Mucosa of rectum (tissue), 2 donors: ENCODE measurements at regions not wholly inside any gene's neighbourhood (a gene's known extent, or its start where the extent isn't known, plus 50 kb on each side); places are given as distances from the start of the nearest gene placed in this dataset.
"Not testable (repeated sequence)": the region's sequence is repeated elsewhere in the genome, so short reads cannot be mapped to it uniquely, and the experiment has no call there.

ENCODE experiments used
- H3K27ac ChIP-seq, 2 donors: one replicate each; pipeline ENCODE4 v1.7.0; 2013; ENCODE audit warnings: inconsistent platforms in 2 of 2, low read depth in 2 of 2, low read length in 2 of 2
- H3K27me3 ChIP-seq, 2 donors: one replicate each; pipeline ENCODE4 v1.7.0; 2013; ENCODE audit warnings: low read length in 2 of 2; ENCODE audit not compliant: control insufficient read depth in 2 of 2, insufficient read depth in 2 of 2
- H3K36me3 ChIP-seq, 2 donors: one replicate each; pipeline ENCODE4 v1.7.0; 2013; ENCODE audit warnings: low read length in 2 of 2; ENCODE audit not compliant: control insufficient read depth in 2 of 2, insufficient read depth in 2 of 2
- H3K4me1 ChIP-seq, 2 donors: one replicate each; pipeline ENCODE4 v1.7.0; 2013; ENCODE audit warnings: low read length in 2 of 2, mild to moderate bottlenecking in 1 of 2; ENCODE audit not compliant: control insufficient read depth in 2 of 2, insufficient read depth in 2 of 2
- H3K4me3 ChIP-seq, 2 donors: one replicate each; pipeline ENCODE4 v1.7.0; 2013; ENCODE audit warnings: low read length in 2 of 2
- H3K9ac ChIP-seq, 2 donors: one replicate each; pipeline ENCODE4 v1.7.0; 2013; ENCODE audit warnings: low read length in 2 of 2, low read depth in 1 of 2, mild to moderate bottlenecking in 1 of 2
- H3K9me3 ChIP-seq, 2 donors: one replicate each; pipeline ENCODE4 v1.7.0; 2013; ENCODE audit warnings: low read length in 2 of 2; ENCODE audit not compliant: control insufficient read depth in 2 of 2
- donor health status: healthy.
- donor health status: Normal muscosa, but diverticular disease.

GRCh38 chr22:26931471-26931870 lies 274.1 kb downstream of the MIAT start:
- Histone ChIP-seq H3K27ac (no peak overlapping the region), H3K4me3 (no peak overlapping the region), H3K4me1 (no peaks in the 10 kb centered on the region), H3K9ac (no peak overlapping the region), H3K9me3 (no peaks in the 10 kb centered on the region), H3K27me3 (no peaks in the 10 kb centered on the region), H3K36me3 (no peaks in the 10 kb centered on the region)

- Histone ChIP-seq H3K4me1 (no peaks in the 10 kb centered on the region), H3K27me3 (no peaks in the 10 kb centered on the region), H3K9me3 (no peaks in the 10 kb centered on the region), H3K4me3 (no peak overlapping the region), H3K36me3 (no peaks in the 10 kb centered on the region), H3K27ac (no peak overlapping the region), H3K9ac (no peak overlapping the region)
These were observed 275.8 kb downstream of the MIAT start for GRCh38 chr22:26933105-26933590.

- H3K9me3 ChIP-seq = no peaks in the 10 kb centered on the region
- no peak overlapping the region for H3K9ac ChIP-seq
- no peak overlapping the region for H3K27ac ChIP-seq
- no peak overlapping the region for H3K4me3 ChIP-seq
- H3K36me3 ChIP-seq = no peaks in the 10 kb centered on the region
- H3K27me3 ChIP-seq = no peaks in the 10 kb centered on the region
- H3K4me1 ChIP-seq = no peaks in the 10 kb centered on the region
These were observed 279.8 kb downstream of the MIAT start for GRCh38 chr22:26937213-26937612.

- no peaks in the 10 kb centered on the region for H3K9me3 ChIP-seq
- no peak overlapping the region for H3K4me3 ChIP-seq
- H3K4me1 ChIP-seq = no peaks in the 10 kb centered on the region
- H3K27ac ChIP-seq = no peak overlapping the region
- H3K36me3 ChIP-seq = no peaks in the 10 kb centered on the region
- no peaks in the 10 kb centered on the region for H3K27me3 ChIP-seq
- no peak overlapping the region for H3K9ac ChIP-seq
These were observed 282.1 kb downstream of the MIAT start for GRCh38 chr22:26939466-26939865.

GRCh38 chr22:26941896-26942636 lies 284.7 kb downstream of the MIAT start:
- Histone ChIP-seq H3K9ac (no peak overlapping the region), H3K4me3 (no peak overlapping the region), H3K4me1 (no peaks in the 10 kb centered on the region), H3K27ac (no peak overlapping the region), H3K9me3 (no peaks in the 10 kb centered on the region), H3K36me3 (no peaks in the 10 kb centered on the region), H3K27me3 (no peaks in the 10 kb centered on the region)

GRCh38 chr22:26942637-26942957 lies 285.2 kb downstream of the MIAT start:
- H3K27ac ChIP-seq = no peak overlapping the region
- H3K9ac ChIP-seq = no peak overlapping the region
- no peak overlapping the region for H3K4me3 ChIP-seq
- no peaks in the 10 kb centered on the region for H3K27me3 ChIP-seq
- no peaks in the 10 kb centered on the region for H3K4me1 ChIP-seq
- no peaks in the 10 kb centered on the region for H3K9me3 ChIP-seq
- no peaks in the 10 kb centered on the region for H3K36me3 ChIP-seq

GRCh38 chr22:26945565-26945964 lies 288.2 kb downstream of the MIAT start:
- H3K9me3 ChIP-seq = no peaks in the 10 kb centered on the region
- H3K36me3 ChIP-seq = no peaks in the 10 kb centered on the region
- H3K27me3 ChIP-seq = no peaks in the 10 kb centered on the region
- no peak overlapping the region for H3K9ac ChIP-seq
- H3K27ac ChIP-seq = no peak overlapping the region
- no peak overlapping the region for H3K4me3 ChIP-seq
- H3K4me1 ChIP-seq = no peaks in the 10 kb centered on the region

- Histone ChIP-seq H3K4me3 (no peak overlapping the region), H3K9me3 (no peaks in the 10 kb centered on the region), H3K27me3 (peaks cover 7 to 9% of the 10 kb centered on the region in 2 donors), H3K27ac (no peak overlapping the region), H3K9ac (no peak overlapping the region), H3K36me3 (no peaks in the 10 kb centered on the region), H3K4me1 (no peaks in the 10 kb centered on the region)
These were observed 291.8 kb downstream of the MIAT start for GRCh38 chr22:26949193-26949592.

- H3K9me3 ChIP-seq, H3K36me3 ChIP-seq, H3K9ac ChIP-seq, H3K4me1 ChIP-seq, H3K4me3 ChIP-seq, H3K27ac ChIP-seq: not testable (repeated sequence)
- H3K27me3 ChIP-seq = peaks cover 7 to 12% of the 10 kb centered on the region in 2 donors
These were observed 293.8 kb downstream of the MIAT start for GRCh38 chr22:26951139-26951538.

- Histone ChIP-seq H3K27me3 (peaks cover 7 to 12% of the 10 kb centered on the region in 2 donors), H3K27ac (no peak overlapping the region), H3K4me3 (no peak overlapping the region), H3K36me3 (no peaks in the 10 kb centered on the region), H3K4me1 (no peaks in the 10 kb centered on the region), H3K9ac (no peak overlapping the region), H3K9me3 (no peaks in the 10 kb centered on the region)
These were observed 294.6 kb downstream of the MIAT start for GRCh38 chr22:26952004-26952403.
